KOPT-K1 (cell line): ENCODE measurements at regions not wholly inside any gene's neighbourhood (a gene's known extent, or its start where the extent isn't known, plus 50 kb on each side); places are given as distances from the start of the nearest gene placed in this dataset.

Experiments
- H3K27ac ChIP-seq: fragments of 200-600 bp; sonication (generic); 2 replicates; pipeline ENCODE4 v1.5.1; 2016; ENCODE audit warnings: antibody characterized with exemption, mild to moderate bottlenecking, low read depth, low read length; ENCODE audit not compliant: poor library complexity, severe bottlenecking
- H3K36me3 ChIP-seq: fragments of 200-600 bp; sonication (generic); 2 replicates; pipeline ENCODE4 v1.5.1; 2017; ENCODE audit warnings: antibody characterized with exemption, mild to moderate bottlenecking, low read length, moderate library complexity; ENCODE audit not compliant: insufficient read depth
- H3K9me3 ChIP-seq: fragments of 200-600 bp; sonication (generic); 2 replicates; pipeline ENCODE4 v1.5.1; 2017; ENCODE audit warnings: antibody characterized with exemption, low read length, mild to moderate bottlenecking; ENCODE audit not compliant: insufficient read depth, poor library complexity, severe bottlenecking

GRCh38 chr6:90653750-90654149 is 66.9 kb upstream of the MAP3K7 start:
- no peak overlapping the region for H3K27ac ChIP-seq

GRCh38 chr6:90650041-90650940 is 63.4 kb upstream of the MAP3K7 start:
- no peaks in the 10 kb centered on the region for H3K36me3 ChIP-seq
- no peak overlapping the region for H3K27ac ChIP-seq
- no peaks in the 10 kb centered on the region for H3K9me3 ChIP-seq

More at GRCh38 chr6:90653750-90654149, 66.9 kb upstream of the MAP3K7 start:
- no peaks in the 10 kb centered on the region for H3K9me3 ChIP-seq
- no peaks in the 10 kb centered on the region for H3K36me3 ChIP-seq

DNA sequence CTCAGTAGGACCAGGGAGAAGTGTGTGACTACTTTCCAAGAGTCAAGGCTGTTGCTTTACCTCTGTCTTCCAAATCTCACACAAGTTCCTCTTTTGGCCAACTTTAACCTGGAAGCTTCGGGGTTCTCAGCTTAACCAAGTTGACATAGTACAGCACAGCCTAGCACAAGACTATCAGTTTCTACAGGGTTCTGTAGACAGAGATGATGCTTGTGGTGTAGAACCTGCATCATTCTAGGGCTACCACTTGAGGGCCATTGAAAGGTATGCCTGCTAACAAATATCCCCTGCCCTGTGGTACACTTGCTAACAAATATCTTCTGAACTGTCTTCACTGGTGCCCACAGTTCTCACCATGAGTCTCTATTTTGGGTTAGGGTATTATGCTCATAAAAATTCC is 62.0 kb upstream of the MAP3K7 start:
- Histone ChIP-seq H3K36me3 (no peaks in the 10 kb centered on the region), H3K9me3 (no peaks in the 10 kb centered on the region), H3K27ac (no peak overlapping the region)

GRCh38 chr6:90646940-90647339 is 60.1 kb upstream of the MAP3K7 start:
- no peaks in the 10 kb centered on the region for H3K36me3 ChIP-seq
- no peak overlapping the region for H3K27ac ChIP-seq
- H3K9me3 ChIP-seq, result no peaks in the 10 kb centered on the region

GRCh38 chr6:90645634-90646033 is 58.8 kb upstream of the MAP3K7 start:
- Histone ChIP-seq H3K27ac (no peak overlapping the region), H3K36me3 (no peaks in the 10 kb centered on the region)

GRCh38 chr6:90644492-90644891 is 57.6 kb upstream of the MAP3K7 start:
- Histone ChIP-seq H3K9me3 (no peaks in the 10 kb centered on the region), H3K27ac (no peak overlapping the region), H3K36me3 (no peaks in the 10 kb centered on the region)

More at GRCh38 chr6:90645634-90646033, 58.8 kb upstream of the MAP3K7 start:
- no peaks in the 10 kb centered on the region for H3K9me3 ChIP-seq

DNA sequence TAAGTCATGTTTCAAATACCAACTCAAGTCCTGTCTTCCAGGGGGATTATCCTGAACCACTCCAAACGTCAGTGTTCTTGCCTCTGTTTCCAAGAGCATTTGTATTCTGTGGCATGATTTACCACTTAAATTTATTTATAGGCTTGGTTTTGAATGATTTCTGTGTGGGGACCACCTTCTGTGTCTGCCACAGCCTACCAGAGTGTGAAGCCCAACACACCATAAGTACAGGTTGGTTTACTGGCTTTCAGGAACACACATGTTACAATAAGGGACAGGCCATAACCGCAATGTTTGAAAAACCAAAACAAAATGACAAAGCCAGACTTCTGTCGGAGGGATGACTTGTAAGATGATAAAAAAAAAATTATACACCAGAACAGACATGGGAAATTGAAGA is 56.5 kb upstream of the MAP3K7 start:
- Histone ChIP-seq H3K27ac (no peak overlapping the region), H3K9me3 (no peaks in the 10 kb centered on the region), H3K36me3 (no peaks in the 10 kb centered on the region)

DNA sequence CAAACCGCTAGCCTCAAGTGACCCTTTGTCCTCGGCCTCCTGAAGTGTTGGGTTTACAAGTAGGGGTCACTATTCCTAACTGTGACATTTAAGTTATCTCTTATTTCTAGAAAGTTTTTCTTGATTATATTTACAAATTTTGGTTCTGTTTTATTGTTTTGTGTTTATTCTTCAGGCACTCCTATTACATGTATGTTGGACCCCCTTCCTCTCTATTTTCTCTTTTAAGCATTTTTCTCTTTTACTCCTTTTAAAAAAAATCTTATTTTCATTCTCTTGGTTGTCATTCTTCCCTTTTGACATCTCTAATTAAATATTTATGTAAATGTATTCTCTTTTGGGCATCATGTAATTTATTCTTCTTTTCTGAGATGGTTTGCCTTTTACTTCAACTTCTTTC is 50.4 kb upstream of the MAP3K7 start:
- Histone ChIP-seq H3K9me3 (peaks cover 16% of the 10 kb centered on the region), H3K27ac (no peak overlapping the region), H3K36me3 (no peaks in the 10 kb centered on the region)
